Peyer's patch (tissue), 4 donors: ENCODE measurements at regions not wholly inside any gene's neighbourhood (a gene's known extent, or its start where the extent isn't known, plus 50 kb on each side); places are given as distances from the start of the nearest gene placed in this dataset.

Experiments
- DNase-seq, 3 donors: peaks; one replicate each; pipeline ENCODE4 v3.0.0-alpha.2; 2017 to 2019
- H3K27ac ChIP-seq, 4 donors: fragments of 200-600 bp; sonication (generic); one replicate each; pipeline ENCODE4 v1.5.1; 2016 to 2019
- H3K27me3 ChIP-seq, 2 donors: fragments of 200-600 bp; sonication (generic); one replicate each; pipeline ENCODE4 v1.5.1; 2019
- H3K36me3 ChIP-seq, 3 donors: fragments of 200-600 bp; sonication (generic); one replicate each; pipeline ENCODE4 v1.5.1; 2016 to 2019
- H3K4me1 ChIP-seq, 4 donors: fragments of 200-600 bp; sonication (generic); one replicate each; pipeline ENCODE4 v1.5.1; 2016 to 2019
- H3K4me3 ChIP-seq, 4 donors: fragments of 200-600 bp; sonication (generic); 1 replicate in 3 of 4; 2 replicates in 1 of 4; pipeline ENCODE4 v1.5.1; 2016 to 2019; ENCODE audit warnings: mild to moderate bottlenecking in 1 of 4
- H3K9me3 ChIP-seq, 4 donors: fragments of 200-600 bp; sonication (generic); one replicate each; pipeline ENCODE4 v1.5.1; 2016 to 2019; ENCODE audit warnings: mild to moderate bottlenecking in 1 of 4
- CTCF ChIP-seq, 6 experiments: fragments of 450-650 bp in 4 of 6; fragments of 200-600 bp in 2 of 6; sonication (generic) in 1 of 6; IDR thresholded peaks; one replicate each; pipeline ENCODE4 v1.5.1; 2017 to 2019; ENCODE audit warnings: antibody characterized with exemption in 6 of 6, mild to moderate bottlenecking in 3 of 6, moderate library complexity in 1 of 6
- POLR2A ChIP-seq, 2 donors: fragments of 450-650 bp; IDR thresholded peaks; one replicate each; pipeline ENCODE4 v1.5.1; 2017; ENCODE audit warnings: antibody characterized with exemption in 2 of 2, mild to moderate bottlenecking in 2 of 2, moderate library complexity in 2 of 2

- Histone ChIP-seq H3K9me3 (no peaks in the 10 kb centered on the region), H3K4me3 (no peak overlapping the region), H3K4me1 (no peaks in the 10 kb centered on the region), H3K27me3 (no peaks in the 10 kb centered on the region), H3K36me3 (no peaks in the 10 kb centered on the region), H3K27ac (no peak overlapping the region)
- DNase-seq: no peak
- TF ChIP-seq CTCF (IDR thresholded peaks at IDR 0.05): no peak
- no peak for TF ChIP-seq POLR2A (IDR thresholded peaks at IDR 0.05)
These were observed 616.9 kb downstream of the AJAP1 start for GRCh38 chr1:5271264-5271663.

- Histone ChIP-seq H3K4me3 (no peak overlapping the region), H3K36me3 (no peaks in the 10 kb centered on the region), H3K27me3 (no peaks in the 10 kb centered on the region), H3K27ac (no peak overlapping the region), H3K4me1 (no peaks in the 10 kb centered on the region), H3K9me3 (no peaks in the 10 kb centered on the region)
- DNase-seq: no peak
- TF ChIP-seq POLR2A (IDR thresholded peaks at IDR 0.05): no peak
- TF ChIP-seq CTCF (IDR thresholded peaks at IDR 0.05): no peak
These were observed 615.5 kb downstream of the AJAP1 start for GRCh38 chr1:5269901-5270300.

GRCh38 chr1:5267603-5268235 lies 613.3 kb downstream of the AJAP1 start:
- H3K27me3 ChIP-seq: no peaks in the 10 kb centered on the region
- no peak for DNase-seq
- no peak overlapping the region for H3K27ac ChIP-seq
- TF ChIP-seq CTCF (IDR thresholded peaks at IDR 0.05) (no peak), POLR2A (IDR thresholded peaks at IDR 0.05) (no peak)
- no peaks in the 10 kb centered on the region for H3K36me3 ChIP-seq
- H3K4me1 ChIP-seq: no peaks in the 10 kb centered on the region
- no peaks in the 10 kb centered on the region for H3K9me3 ChIP-seq
- no peak overlapping the region for H3K4me3 ChIP-seq

GRCh38 chr1:5265438-5266075 lies 611.1 kb downstream of the AJAP1 start:
- TF ChIP-seq POLR2A (IDR thresholded peaks at IDR 0.05) (no peak), CTCF (IDR thresholded peaks at IDR 0.05) (no peak)
- DNase-seq: no peak
- H3K27ac ChIP-seq: no peak overlapping the region

GRCh38 chr1:5264476-5264875 lies 610.1 kb downstream of the AJAP1 start:
- Histone ChIP-seq H3K36me3 (no peaks in the 10 kb centered on the region), H3K27ac (no peak overlapping the region), H3K4me3 (no peak overlapping the region), H3K9me3 (no peaks in the 10 kb centered on the region), H3K4me1 (no peaks in the 10 kb centered on the region), H3K27me3 (no peaks in the 10 kb centered on the region)
- TF ChIP-seq POLR2A (IDR thresholded peaks at IDR 0.05) (no peak), CTCF (IDR thresholded peaks at IDR 0.05) (no peak)
- no peak for DNase-seq

More at GRCh38 chr1:5265438-5266075, 611.1 kb downstream of the AJAP1 start:
- no peak overlapping the region for H3K4me3 ChIP-seq
- H3K4me1 ChIP-seq: no peaks in the 10 kb centered on the region
- no peaks in the 10 kb centered on the region for H3K36me3 ChIP-seq
- no peaks in the 10 kb centered on the region for H3K9me3 ChIP-seq
- no peaks in the 10 kb centered on the region for H3K27me3 ChIP-seq
